ENCODE measurements at regions not wholly inside any gene's neighbourhood (a gene's known extent, or its start where the extent isn't known, plus 50 kb on each side); places are given as distances from the start of the nearest gene placed in this dataset.

DNA sequence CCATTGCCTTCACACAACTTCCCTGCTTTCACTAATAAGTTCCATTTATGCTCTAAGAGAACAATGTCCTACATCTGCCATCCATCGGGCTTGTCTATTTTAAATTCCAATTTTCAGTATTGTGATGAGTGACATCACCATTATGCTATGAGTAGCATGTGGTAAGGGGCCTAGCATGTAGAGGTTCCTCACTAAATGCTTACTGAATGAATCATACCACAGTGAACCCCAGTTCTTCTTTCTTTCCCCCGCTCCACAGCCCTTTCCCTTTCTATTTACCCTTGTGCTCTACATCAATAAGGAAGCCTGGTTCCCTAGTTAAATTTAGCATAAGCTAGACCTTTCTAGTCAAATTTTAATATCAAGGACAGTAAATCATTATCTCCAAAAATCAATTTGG is 195.0 kb upstream of the RGS18 start:
- no peaks in the 10 kb centered on the region for H3K79me2 ChIP-seq (ENCODE audit: low read depth)
- H3K4me1 ChIP-seq, result no peaks in the 10 kb centered on the region
- H3K36me3 ChIP-seq, result no peaks in the 10 kb centered on the region
- H3K4me2 ChIP-seq, result no peak overlapping the region
- H3K9ac ChIP-seq, result no peak overlapping the region
- DNase-seq (ENCODE audit: low spot score), result no peak
- Mint-ChIP-seq H3K27ac (no peak overlapping the region), H3K4me1 (no peaks in the 10 kb centered on the region), H3K9me3 (no peaks in the 10 kb centered on the region), H3K4me3 (no peak overlapping the region), H3K36me3 (no peaks in the 10 kb centered on the region), H3K27me3 (ENCODE audit: insufficient read depth, low read depth) (no peaks in the 10 kb centered on the region)
- H2AFZ ChIP-seq (replicated peaks), result no peak overlapping the region
- no peaks in the 10 kb centered on the region for H3K9me3 ChIP-seq (ENCODE audit: low read depth)
- H3K27me3 ChIP-seq, result no peaks in the 10 kb centered on the region
- no peak overlapping the region for H3K4me3 ChIP-seq
- H3K27ac ChIP-seq, result no peak overlapping the region
- TF ChIP-seq EZH2phosphoT487 (IDR thresholded peaks at IDR 0.05) (no peak), EZH2 (IDR thresholded peaks at IDR 0.05) (no peak)
- TF ChIP-seq, protein P1, sequence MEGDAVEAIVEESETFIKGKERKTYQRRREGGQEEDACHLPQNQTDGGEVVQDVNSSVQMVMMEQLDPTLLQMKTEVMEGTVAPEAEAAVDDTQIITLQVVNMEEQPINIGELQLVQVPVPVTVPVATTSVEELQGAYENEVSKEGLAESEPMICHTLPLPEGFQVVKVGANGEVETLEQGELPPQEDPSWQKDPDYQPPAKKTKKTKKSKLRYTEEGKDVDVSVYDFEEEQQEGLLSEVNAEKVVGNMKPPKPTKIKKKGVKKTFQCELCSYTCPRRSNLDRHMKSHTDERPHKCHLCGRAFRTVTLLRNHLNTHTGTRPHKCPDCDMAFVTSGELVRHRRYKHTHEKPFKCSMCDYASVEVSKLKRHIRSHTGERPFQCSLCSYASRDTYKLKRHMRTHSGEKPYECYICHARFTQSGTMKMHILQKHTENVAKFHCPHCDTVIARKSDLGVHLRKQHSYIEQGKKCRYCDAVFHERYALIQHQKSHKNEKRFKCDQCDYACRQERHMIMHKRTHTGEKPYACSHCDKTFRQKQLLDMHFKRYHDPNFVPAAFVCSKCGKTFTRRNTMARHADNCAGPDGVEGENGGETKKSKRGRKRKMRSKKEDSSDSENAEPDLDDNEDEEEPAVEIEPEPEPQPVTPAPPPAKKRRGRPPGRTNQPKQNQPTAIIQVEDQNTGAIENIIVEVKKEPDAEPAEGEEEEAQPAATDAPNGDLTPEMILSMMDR (IDR thresholded peaks at IDR 0.05), result no peak
- H4K20me1 ChIP-seq (ENCODE audit: low read depth), result no peaks in the 10 kb centered on the region
- no peaks in the 10 kb centered on the region for H3F3A ChIP-seq (ENCODE audit: low read depth)

DNA sequence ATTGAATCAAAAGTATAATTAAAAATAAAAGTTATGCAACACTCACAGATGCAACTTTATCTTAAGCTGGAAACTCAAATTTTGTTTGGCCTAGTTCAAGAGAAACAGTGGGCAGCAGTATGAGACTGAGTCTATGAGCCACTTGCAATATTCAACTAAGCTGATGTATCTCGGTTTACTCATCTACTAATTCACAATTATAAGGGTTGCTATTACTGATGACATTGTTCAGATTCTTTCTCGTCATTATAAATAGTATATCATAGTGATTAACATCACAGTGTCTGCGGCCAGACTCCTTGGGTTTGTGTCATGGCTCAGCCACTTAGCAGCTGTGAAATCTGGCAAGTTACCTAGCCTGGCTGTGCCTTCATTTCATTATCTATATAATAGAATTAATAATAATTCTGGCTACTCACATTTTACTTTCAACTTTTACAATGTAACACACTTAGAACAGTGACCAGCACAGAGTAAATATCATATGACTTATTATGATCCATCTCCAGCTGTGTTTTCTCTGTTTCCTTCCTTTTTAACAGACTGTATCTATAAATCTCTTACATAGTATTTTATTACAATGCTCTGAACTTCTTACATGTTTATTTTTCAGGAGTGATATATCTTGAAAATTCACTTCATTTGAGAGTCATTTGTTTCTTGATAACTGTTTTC is 194.3 kb upstream of the RGS18 start:
- H3K27ac ChIP-seq, result no peak overlapping the region

DNA sequence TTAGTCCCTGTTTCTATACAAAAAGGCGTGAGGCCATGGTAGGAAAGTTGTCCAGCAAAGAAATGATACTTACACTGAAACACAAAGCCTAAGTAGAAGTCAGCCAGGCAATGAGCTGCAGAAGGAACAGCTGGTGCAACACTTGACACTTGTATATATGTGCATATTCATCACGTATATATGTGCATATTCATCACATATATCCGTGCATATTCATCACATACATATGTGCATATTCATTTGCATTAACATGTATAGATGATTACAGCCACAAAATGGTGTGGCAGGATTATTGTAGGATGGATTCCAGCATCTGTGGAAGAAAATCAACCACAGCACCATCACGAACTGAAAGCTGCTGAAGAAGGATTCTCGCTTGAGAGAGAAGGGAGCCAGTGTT is 189.0 kb upstream of the RGS18 start:
- no peaks in the 10 kb centered on the region for H3K9me3 ChIP-seq (ENCODE audit: low read depth)
- Mint-ChIP-seq H3K4me1 (no peaks in the 10 kb centered on the region), H3K27ac (no peak overlapping the region), H3K36me3 (no peaks in the 10 kb centered on the region), H3K9me3 (peaks cover under 1% of the 10 kb centered on the region), H3K4me3 (no peak overlapping the region), H3K27me3 (ENCODE audit: insufficient read depth, low read depth) (peaks cover 2% of the 10 kb centered on the region)
- no peaks in the 10 kb centered on the region for H3K4me1 ChIP-seq
- no peaks in the 10 kb centered on the region for H3F3A ChIP-seq (ENCODE audit: low read depth)
- H3K27me3 ChIP-seq, result no peaks in the 10 kb centered on the region
- no peak overlapping the region for H3K4me3 ChIP-seq
- H3K36me3 ChIP-seq, result no peaks in the 10 kb centered on the region
- no peak for TF ChIP-seq EZH2phosphoT487 (IDR thresholded peaks at IDR 0.05)
- TF ChIP-seq, protein P1 (IDR thresholded peaks at IDR 0.05), result no peak
- no peak for TF ChIP-seq EZH2 (IDR thresholded peaks at IDR 0.05)
- no peak overlapping the region for H3K4me2 ChIP-seq
- H3K79me2 ChIP-seq (ENCODE audit: low read depth), result no peaks in the 10 kb centered on the region
- no peak overlapping the region for H3K27ac ChIP-seq
- no peaks in the 10 kb centered on the region for H4K20me1 ChIP-seq (ENCODE audit: low read depth)
- DNase-seq (ENCODE audit: low spot score), result no peak
- no peak overlapping the region for H3K9ac ChIP-seq
- no peak overlapping the region for H2AFZ ChIP-seq (replicated peaks)

More for the DNA sequence above, 194.3 kb upstream of the RGS18 start:
- H3K79me2 ChIP-seq (ENCODE audit: low read depth), result no peaks in the 10 kb centered on the region
- DNase-seq (ENCODE audit: low spot score), result no peak
- H3K4me3 ChIP-seq, result no peak overlapping the region
- H3F3A ChIP-seq (ENCODE audit: low read depth), result no peaks in the 10 kb centered on the region
- H3K9me3 Mint-ChIP-seq, result no peaks in the 10 kb centered on the region
- no peak overlapping the region for H3K27ac Mint-ChIP-seq
- H3K4me2 ChIP-seq, result no peak overlapping the region
- no peaks in the 10 kb centered on the region for H3K9me3 ChIP-seq (ENCODE audit: low read depth)
- H3K4me3 Mint-ChIP-seq, result no peak overlapping the region
- no peaks in the 10 kb centered on the region for H3K36me3 ChIP-seq
- H3K36me3 Mint-ChIP-seq, result no peaks in the 10 kb centered on the region
- H3K27me3 ChIP-seq, result no peaks in the 10 kb centered on the region
- no peak overlapping the region for H2AFZ ChIP-seq (replicated peaks)
- no peak overlapping the region for H3K9ac ChIP-seq
- TF ChIP-seq, protein P1 (IDR thresholded peaks at IDR 0.05), result no peak
- TF ChIP-seq EZH2 (IDR thresholded peaks at IDR 0.05) (no peak), EZH2phosphoT487 (IDR thresholded peaks at IDR 0.05) (no peak)
- no peaks in the 10 kb centered on the region for H4K20me1 ChIP-seq (ENCODE audit: low read depth)
- H3K27me3 Mint-ChIP-seq (ENCODE audit: insufficient read depth, low read depth), result no peaks in the 10 kb centered on the region
- no peaks in the 10 kb centered on the region for H3K4me1 Mint-ChIP-seq
- no peaks in the 10 kb centered on the region for H3K4me1 ChIP-seq
